GM12875 (cell line): ENCODE measurements at regions not wholly inside any gene's neighbourhood (a gene's known extent, or its start where the extent isn't known, plus 50 kb on each side); places are given as distances from the start of the nearest gene placed in this dataset.
"Not testable (repeated sequence)": the region's sequence is repeated elsewhere in the genome, so short reads cannot be mapped to it uniquely, and the experiment has no call there.

Experiments used
- H3K4me3 ChIP-seq: one replicate; pipeline ENCODE4 v1.5.1; 2011; ENCODE audit warnings: low read depth, low read length, control low read depth
- CTCF ChIP-seq: IDR thresholded peaks from 2 replicates; pipeline ENCODE4 v1.5.1; 2011; ENCODE audit warnings: low read depth, mild to moderate bottlenecking, control low read depth, inconsistent platforms, low read length, moderate library complexity, borderline replicate concordance; ENCODE audit not compliant: insufficient read depth

- no peak overlapping the region for H3K4me3 ChIP-seq
- TF ChIP-seq CTCF: no peak
These were observed 239.0 kb downstream of the SQOR start for GRCh38 chr15:45873781-45874180.

- not testable (repeated sequence) for H3K4me3 ChIP-seq
These were observed 239.7 kb downstream of the SQOR start for GRCh38 chr15:45874566-45874965.

GRCh38 chr15:45884289-45884688, 249.5 kb downstream of the SQOR start:
- TF ChIP-seq CTCF: no peak
- H3K4me3 ChIP-seq: no peak overlapping the region

- no peak for TF ChIP-seq CTCF
- H3K4me3 ChIP-seq: no peak overlapping the region
These were observed 250.1 kb downstream of the SQOR start for GRCh38 chr15:45884755-45885445.

GRCh38 chr15:45885801-45886200, 251.0 kb downstream of the SQOR start:
- no peak for TF ChIP-seq CTCF
- no peak overlapping the region for H3K4me3 ChIP-seq

- no peak overlapping the region for H3K4me3 ChIP-seq
- TF ChIP-seq CTCF: no peak
These were observed 256.9 kb downstream of the SQOR start for GRCh38 chr15:45891766-45892165.

GRCh38 chr15:45892182-45892581, 257.4 kb downstream of the SQOR start:
- no peak for TF ChIP-seq CTCF
- no peak overlapping the region for H3K4me3 ChIP-seq
